ENCODE measurements at regions not wholly inside any gene's neighbourhood (a gene's known extent, or its start where the extent isn't known, plus 50 kb on each side); places are given as distances from the start of the nearest gene placed in this dataset.

DNA sequence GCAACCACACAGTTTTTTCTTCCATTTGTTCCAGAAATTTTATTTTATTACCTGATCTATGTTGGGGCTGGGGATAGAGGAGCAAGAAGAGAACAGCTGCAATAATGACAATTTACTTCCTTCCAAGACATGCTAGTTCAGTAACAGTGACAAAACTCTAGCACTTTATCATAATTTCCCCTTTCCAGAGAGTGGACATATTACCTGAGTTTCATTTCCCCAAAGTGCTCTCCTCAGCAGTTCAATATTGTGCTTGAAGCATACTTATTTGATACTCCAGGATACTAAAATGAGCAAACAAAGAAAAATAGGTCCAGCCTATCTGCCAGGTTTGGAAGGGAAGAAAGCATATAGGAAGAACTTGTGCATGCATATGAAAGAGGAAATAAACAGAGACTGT is 157.7 kb downstream of the ID4 start (continued):
- TF ChIP-seq, protein P1, sequence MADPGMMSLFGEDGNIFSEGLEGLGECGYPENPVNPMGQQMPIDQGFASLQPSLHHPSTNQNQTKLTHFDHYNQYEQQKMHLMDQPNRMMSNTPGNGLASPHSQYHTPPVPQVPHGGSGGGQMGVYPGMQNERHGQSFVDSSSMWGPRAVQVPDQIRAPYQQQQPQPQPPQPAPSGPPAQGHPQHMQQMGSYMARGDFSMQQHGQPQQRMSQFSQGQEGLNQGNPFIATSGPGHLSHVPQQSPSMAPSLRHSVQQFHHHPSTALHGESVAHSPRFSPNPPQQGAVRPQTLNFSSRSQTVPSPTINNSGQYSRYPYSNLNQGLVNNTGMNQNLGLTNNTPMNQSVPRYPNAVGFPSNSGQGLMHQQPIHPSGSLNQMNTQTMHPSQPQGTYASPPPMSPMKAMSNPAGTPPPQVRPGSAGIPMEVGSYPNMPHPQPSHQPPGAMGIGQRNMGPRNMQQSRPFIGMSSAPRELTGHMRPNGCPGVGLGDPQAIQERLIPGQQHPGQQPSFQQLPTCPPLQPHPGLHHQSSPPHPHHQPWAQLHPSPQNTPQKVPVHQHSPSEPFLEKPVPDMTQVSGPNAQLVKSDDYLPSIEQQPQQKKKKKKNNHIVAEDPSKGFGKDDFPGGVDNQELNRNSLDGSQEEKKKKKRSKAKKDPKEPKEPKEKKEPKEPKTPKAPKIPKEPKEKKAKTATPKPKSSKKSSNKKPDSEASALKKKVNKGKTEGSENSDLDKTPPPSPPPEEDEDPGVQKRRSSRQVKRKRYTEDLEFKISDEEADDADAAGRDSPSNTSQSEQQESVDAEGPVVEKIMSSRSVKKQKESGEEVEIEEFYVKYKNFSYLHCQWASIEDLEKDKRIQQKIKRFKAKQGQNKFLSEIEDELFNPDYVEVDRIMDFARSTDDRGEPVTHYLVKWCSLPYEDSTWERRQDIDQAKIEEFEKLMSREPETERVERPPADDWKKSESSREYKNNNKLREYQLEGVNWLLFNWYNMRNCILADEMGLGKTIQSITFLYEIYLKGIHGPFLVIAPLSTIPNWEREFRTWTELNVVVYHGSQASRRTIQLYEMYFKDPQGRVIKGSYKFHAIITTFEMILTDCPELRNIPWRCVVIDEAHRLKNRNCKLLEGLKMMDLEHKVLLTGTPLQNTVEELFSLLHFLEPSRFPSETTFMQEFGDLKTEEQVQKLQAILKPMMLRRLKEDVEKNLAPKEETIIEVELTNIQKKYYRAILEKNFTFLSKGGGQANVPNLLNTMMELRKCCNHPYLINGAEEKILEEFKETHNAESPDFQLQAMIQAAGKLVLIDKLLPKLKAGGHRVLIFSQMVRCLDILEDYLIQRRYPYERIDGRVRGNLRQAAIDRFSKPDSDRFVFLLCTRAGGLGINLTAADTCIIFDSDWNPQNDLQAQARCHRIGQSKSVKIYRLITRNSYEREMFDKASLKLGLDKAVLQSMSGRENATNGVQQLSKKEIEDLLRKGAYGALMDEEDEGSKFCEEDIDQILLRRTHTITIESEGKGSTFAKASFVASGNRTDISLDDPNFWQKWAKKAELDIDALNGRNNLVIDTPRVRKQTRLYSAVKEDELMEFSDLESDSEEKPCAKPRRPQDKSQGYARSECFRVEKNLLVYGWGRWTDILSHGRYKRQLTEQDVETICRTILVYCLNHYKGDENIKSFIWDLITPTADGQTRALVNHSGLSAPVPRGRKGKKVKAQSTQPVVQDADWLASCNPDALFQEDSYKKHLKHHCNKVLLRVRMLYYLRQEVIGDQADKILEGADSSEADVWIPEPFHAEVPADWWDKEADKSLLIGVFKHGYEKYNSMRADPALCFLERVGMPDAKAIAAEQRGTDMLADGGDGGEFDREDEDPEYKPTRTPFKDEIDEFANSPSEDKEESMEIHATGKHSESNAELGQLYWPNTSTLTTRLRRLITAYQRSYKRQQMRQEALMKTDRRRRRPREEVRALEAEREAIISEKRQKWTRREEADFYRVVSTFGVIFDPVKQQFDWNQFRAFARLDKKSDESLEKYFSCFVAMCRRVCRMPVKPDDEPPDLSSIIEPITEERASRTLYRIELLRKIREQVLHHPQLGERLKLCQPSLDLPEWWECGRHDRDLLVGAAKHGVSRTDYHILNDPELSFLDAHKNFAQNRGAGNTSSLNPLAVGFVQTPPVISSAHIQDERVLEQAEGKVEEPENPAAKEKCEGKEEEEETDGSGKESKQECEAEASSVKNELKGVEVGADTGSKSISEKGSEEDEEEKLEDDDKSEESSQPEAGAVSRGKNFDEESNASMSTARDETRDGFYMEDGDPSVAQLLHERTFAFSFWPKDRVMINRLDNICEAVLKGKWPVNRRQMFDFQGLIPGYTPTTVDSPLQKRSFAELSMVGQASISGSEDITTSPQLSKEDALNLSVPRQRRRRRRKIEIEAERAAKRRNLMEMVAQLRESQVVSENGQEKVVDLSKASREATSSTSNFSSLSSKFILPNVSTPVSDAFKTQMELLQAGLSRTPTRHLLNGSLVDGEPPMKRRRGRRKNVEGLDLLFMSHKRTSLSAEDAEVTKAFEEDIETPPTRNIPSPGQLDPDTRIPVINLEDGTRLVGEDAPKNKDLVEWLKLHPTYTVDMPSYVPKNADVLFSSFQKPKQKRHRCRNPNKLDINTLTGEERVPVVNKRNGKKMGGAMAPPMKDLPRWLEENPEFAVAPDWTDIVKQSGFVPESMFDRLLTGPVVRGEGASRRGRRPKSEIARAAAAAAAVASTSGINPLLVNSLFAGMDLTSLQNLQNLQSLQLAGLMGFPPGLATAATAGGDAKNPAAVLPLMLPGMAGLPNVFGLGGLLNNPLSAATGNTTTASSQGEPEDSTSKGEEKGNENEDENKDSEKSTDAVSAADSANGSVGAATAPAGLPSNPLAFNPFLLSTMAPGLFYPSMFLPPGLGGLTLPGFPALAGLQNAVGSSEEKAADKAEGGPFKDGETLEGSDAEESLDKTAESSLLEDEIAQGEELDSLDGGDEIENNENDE (IDR thresholded peaks at IDR 0.05; ENCODE audit: insufficient replicate concordance, low read length), result no peak

Measured in H1 (cell line).